Peyer's patch (tissue), 4 donors: ENCODE measurements at regions not wholly inside any gene's neighbourhood (a gene's known extent, or its start where the extent isn't known, plus 50 kb on each side); places are given as distances from the start of the nearest gene placed in this dataset.

ENCODE experiments used
- DNase-seq, 3 donors: peaks; one replicate each; pipeline ENCODE4 v3.0.0-alpha.2; 2017 to 2019
- H3K27ac ChIP-seq, 4 donors: fragments of 200-600 bp; sonication (generic); one replicate each; pipeline ENCODE4 v1.5.1; 2016 to 2019
- H3K27me3 ChIP-seq, 2 donors: fragments of 200-600 bp; sonication (generic); one replicate each; pipeline ENCODE4 v1.5.1; 2019
- H3K36me3 ChIP-seq, 3 donors: fragments of 200-600 bp; sonication (generic); one replicate each; pipeline ENCODE4 v1.5.1; 2016 to 2019
- H3K4me1 ChIP-seq, 4 donors: fragments of 200-600 bp; sonication (generic); one replicate each; pipeline ENCODE4 v1.5.1; 2016 to 2019
- H3K4me3 ChIP-seq, 4 donors: fragments of 200-600 bp; sonication (generic); 1 replicate in 3 of 4; 2 replicates in 1 of 4; pipeline ENCODE4 v1.5.1; 2016 to 2019; ENCODE audit warnings: mild to moderate bottlenecking in 1 of 4
- H3K9me3 ChIP-seq, 4 donors: fragments of 200-600 bp; sonication (generic); one replicate each; pipeline ENCODE4 v1.5.1; 2016 to 2019; ENCODE audit warnings: mild to moderate bottlenecking in 1 of 4
- POLR2A ChIP-seq, 2 donors: fragments of 450-650 bp; IDR thresholded peaks; one replicate each; pipeline ENCODE4 v1.5.1; 2017; ENCODE audit warnings: antibody characterized with exemption in 2 of 2, mild to moderate bottlenecking in 2 of 2, moderate library complexity in 2 of 2
- TF ChIP-seq, protein P1 (sequence below), 6 experiments: fragments of 450-650 bp in 4 of 6; fragments of 200-600 bp in 2 of 6; sonication (generic) in 1 of 6; IDR thresholded peaks; one replicate each; pipeline ENCODE4 v1.5.1; 2017 to 2019; ENCODE audit warnings: antibody characterized with exemption in 6 of 6, mild to moderate bottlenecking in 3 of 6, moderate library complexity in 1 of 6

DNA sequence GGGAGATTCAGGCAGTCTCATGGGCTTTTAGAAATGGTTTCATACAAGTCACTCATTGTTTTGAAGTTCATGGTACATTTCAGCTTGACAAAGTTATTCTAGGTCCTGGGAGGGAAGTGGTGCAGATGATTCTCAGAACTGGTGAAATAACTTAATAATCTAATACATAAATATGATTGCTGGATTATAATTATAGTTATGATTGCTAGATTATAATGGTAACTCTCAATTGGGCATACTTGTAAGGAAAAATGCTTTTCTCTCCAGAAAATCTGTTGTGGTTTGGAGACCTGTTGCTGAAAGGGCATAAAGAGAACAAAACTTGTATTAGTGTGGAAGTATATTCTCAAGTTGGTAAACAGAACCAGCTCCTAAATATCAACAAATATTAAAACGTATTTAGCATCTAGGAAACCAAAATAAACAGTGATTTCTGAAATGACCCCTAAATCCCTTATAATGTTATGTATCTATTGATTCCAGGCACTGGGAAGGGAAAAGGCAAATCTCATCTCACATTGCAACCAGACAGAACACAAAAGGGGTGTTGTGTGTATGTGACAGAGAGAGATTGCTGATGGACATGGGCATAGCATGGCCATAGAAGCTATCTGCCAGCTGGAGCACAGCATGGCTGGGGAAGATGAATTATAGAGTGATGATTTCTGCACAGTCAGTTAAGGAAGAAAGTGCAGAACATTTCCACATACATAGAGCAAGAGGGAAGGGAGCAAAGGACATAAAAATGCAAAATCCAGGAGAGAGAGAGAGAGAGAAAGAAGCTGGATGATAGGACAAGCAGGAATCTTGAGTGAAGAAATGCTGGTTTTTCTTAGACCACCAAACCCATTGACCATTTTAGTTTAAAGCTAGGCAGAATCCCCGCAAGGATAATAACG is 87.1 kb upstream of the FRY start:
- TF ChIP-seq, protein P1, sequence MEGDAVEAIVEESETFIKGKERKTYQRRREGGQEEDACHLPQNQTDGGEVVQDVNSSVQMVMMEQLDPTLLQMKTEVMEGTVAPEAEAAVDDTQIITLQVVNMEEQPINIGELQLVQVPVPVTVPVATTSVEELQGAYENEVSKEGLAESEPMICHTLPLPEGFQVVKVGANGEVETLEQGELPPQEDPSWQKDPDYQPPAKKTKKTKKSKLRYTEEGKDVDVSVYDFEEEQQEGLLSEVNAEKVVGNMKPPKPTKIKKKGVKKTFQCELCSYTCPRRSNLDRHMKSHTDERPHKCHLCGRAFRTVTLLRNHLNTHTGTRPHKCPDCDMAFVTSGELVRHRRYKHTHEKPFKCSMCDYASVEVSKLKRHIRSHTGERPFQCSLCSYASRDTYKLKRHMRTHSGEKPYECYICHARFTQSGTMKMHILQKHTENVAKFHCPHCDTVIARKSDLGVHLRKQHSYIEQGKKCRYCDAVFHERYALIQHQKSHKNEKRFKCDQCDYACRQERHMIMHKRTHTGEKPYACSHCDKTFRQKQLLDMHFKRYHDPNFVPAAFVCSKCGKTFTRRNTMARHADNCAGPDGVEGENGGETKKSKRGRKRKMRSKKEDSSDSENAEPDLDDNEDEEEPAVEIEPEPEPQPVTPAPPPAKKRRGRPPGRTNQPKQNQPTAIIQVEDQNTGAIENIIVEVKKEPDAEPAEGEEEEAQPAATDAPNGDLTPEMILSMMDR (IDR thresholded peaks at IDR 0.05): no peak
- no peak for TF ChIP-seq POLR2A (IDR thresholded peaks at IDR 0.05)
- peaks cover 0 to 5% (median 0%) of the 10 kb centered on the region in 4 donors for H3K4me1 ChIP-seq
- H3K9me3 ChIP-seq: no peaks in the 10 kb centered on the region
- DNase-seq: no peak
- no peaks in the 10 kb centered on the region for H3K27me3 ChIP-seq
- no peaks in the 10 kb centered on the region for H3K36me3 ChIP-seq
- H3K27ac ChIP-seq: peak overlapping the region in 1 of 4 donors; percentile 18
- H3K4me3 ChIP-seq: no peak overlapping the region

DNA sequence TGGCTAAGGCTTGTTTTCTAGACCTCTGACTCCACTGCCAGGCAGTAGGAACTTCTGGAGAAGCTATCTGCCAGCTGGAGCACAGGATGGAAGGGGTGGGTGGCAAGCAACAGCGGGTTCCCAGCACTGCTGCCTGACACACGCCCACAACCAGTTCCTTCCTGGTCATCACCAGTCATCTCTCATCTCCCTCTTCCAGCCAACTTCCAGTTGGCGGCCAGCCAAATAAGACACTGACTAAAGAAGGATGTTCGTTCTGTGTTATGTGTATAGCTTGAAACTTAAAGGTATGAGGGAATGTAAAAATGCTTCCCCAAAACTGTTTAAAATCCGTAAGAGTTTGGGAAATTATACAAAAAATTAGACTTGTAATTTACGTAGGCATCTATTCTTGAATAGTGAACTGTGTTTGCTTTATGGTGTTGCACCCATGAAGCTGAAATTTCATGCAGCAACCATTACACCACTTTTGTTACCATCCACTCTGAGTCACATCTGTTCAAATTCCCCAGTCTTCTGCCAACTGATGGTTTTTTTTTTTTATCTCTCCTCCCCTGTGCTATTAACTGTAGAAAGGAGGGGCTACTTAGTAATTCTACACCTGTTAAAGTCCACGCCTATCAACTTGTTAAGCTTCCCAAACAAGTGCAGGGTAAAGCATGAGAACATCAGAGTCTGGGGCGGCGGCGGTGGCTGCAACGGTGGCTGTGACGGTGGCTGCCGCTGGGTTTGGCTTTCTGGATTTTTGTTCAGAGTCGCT is 86.2 kb upstream of the FRY start:
- H3K36me3 ChIP-seq: no peaks in the 10 kb centered on the region
- TF ChIP-seq POLR2A (IDR thresholded peaks at IDR 0.05): peak in 1 of 2 donors; percentile 39
- TF ChIP-seq, protein P1 (IDR thresholded peaks at IDR 0.05): no peak
- peak overlapping the region in 1 of 4 donors; percentile 24 for H3K4me3 ChIP-seq
- no peaks in the 10 kb centered on the region for H3K9me3 ChIP-seq
- no peaks in the 10 kb centered on the region for H3K27me3 ChIP-seq
- H3K4me1 ChIP-seq: peaks cover 0 to 5% (median 0%) of the 10 kb centered on the region in 4 donors
- H3K27ac ChIP-seq: peak overlapping the region in 1 of 4 donors; percentile 32
- DNase-seq: peak in 2 of 3 donors; percentile 60 to 73

DNA sequence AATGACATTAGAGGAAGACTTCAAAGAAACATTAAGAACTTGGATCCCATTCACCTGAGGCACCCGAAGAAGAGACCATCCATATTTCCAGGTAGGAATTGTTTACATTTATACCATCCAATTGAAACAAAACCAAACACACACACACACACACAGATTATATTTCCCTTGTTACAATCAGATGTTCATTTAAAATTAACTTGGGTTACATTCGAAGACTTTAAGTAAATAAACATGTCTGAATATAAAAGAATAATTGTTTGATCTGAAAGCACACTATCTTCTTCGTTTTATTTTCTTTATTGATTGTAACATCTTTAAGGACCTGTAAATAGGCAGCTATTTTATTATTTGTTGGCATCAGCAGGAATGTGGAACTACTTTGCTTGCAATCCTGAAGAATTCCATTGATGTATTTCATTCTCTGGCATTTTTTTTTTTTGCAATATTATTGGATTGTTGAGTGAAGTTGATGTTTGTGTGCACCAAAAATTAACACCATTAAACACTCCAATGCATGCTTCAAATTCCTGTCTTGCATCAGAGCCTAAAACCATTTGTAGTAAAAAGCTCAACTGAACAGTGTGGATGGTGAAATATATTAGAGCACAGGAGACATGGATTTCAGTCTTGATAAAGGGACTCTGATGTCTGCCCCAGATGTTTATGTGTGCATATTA is 85.3 kb upstream of the FRY start:
- DNase-seq: no peak
- TF ChIP-seq POLR2A (IDR thresholded peaks at IDR 0.05): no peak
- TF ChIP-seq, protein P1 (IDR thresholded peaks at IDR 0.05): no peak
- no peaks in the 10 kb centered on the region for H3K36me3 ChIP-seq
- H3K27me3 ChIP-seq: no peaks in the 10 kb centered on the region
- H3K9me3 ChIP-seq: no peaks in the 10 kb centered on the region
- peaks cover 0 to 6% (median 0%) of the 10 kb centered on the region in 4 donors for H3K4me1 ChIP-seq
- peak overlapping the region in 1 of 4 donors; percentile 32 for H3K27ac ChIP-seq
- H3K4me3 ChIP-seq: peak overlapping the region in 1 of 4 donors; percentile 24

DNA sequence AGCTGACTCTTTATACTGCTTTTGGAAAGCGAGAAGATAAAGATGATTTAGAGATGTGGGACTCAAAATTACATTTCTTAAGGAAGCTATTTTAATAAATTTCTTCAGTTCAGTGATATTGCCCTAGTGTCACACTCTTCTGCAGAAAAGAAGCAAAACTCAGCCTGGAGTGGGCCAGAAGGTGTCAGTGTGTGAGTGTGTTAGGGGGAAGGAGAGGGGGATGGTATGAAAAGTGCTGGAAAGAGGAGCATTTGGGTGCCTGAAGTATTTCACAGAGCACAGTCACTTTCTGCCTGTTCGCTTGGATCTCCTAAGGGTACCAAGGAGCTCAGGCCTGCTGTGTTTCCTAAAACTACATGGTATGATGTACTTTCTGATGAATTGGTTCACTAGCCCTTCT is 84.5 kb upstream of the FRY start:
- Histone ChIP-seq H3K9me3 (no peaks in the 10 kb centered on the region), H3K4me3 (no peak overlapping the region), H3K4me1 (peaks cover 0 to 11% (median 0%) of the 10 kb centered on the region in 4 donors), H3K27ac (no peak overlapping the region), H3K36me3 (no peaks in the 10 kb centered on the region), H3K27me3 (no peaks in the 10 kb centered on the region)
- TF ChIP-seq, protein P1 (IDR thresholded peaks at IDR 0.05): no peak
- no peak for TF ChIP-seq POLR2A (IDR thresholded peaks at IDR 0.05)
- no peak for DNase-seq

DNA sequence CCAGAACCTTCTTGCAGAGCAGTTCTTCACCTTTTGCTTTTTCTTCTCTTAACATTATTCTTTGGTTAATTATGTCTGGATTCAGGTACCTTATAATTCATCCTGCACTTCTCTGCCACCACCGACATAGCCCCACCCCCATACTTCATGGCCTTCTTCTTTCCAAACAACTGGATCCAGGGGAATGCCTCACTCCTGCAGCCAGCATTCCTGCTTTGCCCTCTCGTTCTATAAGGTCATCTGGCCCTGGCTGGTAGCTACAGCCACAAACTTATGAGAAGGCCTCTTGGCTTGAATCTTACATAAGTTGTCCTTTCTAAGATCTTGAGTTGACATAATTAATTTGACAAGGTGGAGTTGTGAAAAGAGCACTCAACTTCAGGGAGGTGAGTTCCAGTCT is 84.1 kb upstream of the FRY start:
- Histone ChIP-seq H3K27ac (no peak overlapping the region), H3K36me3 (no peaks in the 10 kb centered on the region), H3K4me1 (peaks cover 0 to 11% (median 0%) of the 10 kb centered on the region in 4 donors), H3K27me3 (no peaks in the 10 kb centered on the region), H3K4me3 (no peak overlapping the region), H3K9me3 (no peaks in the 10 kb centered on the region)
- TF ChIP-seq, protein P1 (IDR thresholded peaks at IDR 0.05): no peak
- no peak for TF ChIP-seq POLR2A (IDR thresholded peaks at IDR 0.05)
- DNase-seq: no peak
